Stimulated activated naive B cell treated with anti-CD40 and anti-IgM and Interleukin-4, amounts not matched to agents 10 μg/mL and 1 μg/mL and 100 μg/mL, for 72 hours (primary cell): ENCODE measurements at regions not wholly inside any gene's neighbourhood (a gene's known extent, or its start where the extent isn't known, plus 50 kb on each side); places are given as distances from the start of the nearest gene placed in this dataset.

ENCODE experiments used
- ATAC-seq, 2 donors: fragments of 150-1000 bp; cut with Tn5 transposase; replicated peaks; 2 replicates each; pipeline ENCODE4 v1.10.0; 2021; ENCODE audit warnings: moderate library complexity in 1 of 2
- DNase-seq: peaks from one replicate; pipeline ENCODE4 v3.0.0; 2021
- H3K27ac Mint-ChIP-seq: one replicate; pipeline ENCODE4 v1.8.0; 2022; ENCODE audit warnings: mild to moderate bottlenecking, mixed read lengths
- H3K27me3 Mint-ChIP-seq, 2 donors: one replicate each; pipeline ENCODE4 v1.8.0; 2022; ENCODE audit warnings: mixed read lengths in 2 of 2
- H3K36me3 Mint-ChIP-seq, 2 donors: one replicate each; pipeline ENCODE4 v1.8.0; 2022; ENCODE audit warnings: mixed read lengths in 2 of 2, mild to moderate bottlenecking in 1 of 2
- H3K4me1 Mint-ChIP-seq, 2 donors: one replicate each; pipeline ENCODE4 v1.8.0; 2022; ENCODE audit warnings: mixed read lengths in 2 of 2, mild to moderate bottlenecking in 1 of 2
- H3K4me3 Mint-ChIP-seq, 2 donors: one replicate each; pipeline ENCODE4 v1.8.0; 2022; ENCODE audit warnings: mild to moderate bottlenecking in 2 of 2, mixed read lengths in 2 of 2, moderate library complexity in 1 of 2
- H3K9me3 Mint-ChIP-seq, 2 donors: one replicate each; pipeline ENCODE4 v1.8.0; 2022; ENCODE audit warnings: mixed read lengths in 2 of 2, mild to moderate bottlenecking in 1 of 2

GRCh38 chr5:89988129-89988810, 421.3 kb downstream of the CETN3 start:
- Mint-ChIP-seq H3K4me1 (no peaks in the 10 kb centered on the region), H3K36me3 (no peaks in the 10 kb centered on the region), H3K9me3 (peaks cover 0 to 7% of the 10 kb centered on the region in 2 donors), H3K27ac (no peak overlapping the region), H3K27me3 (no peaks in the 10 kb centered on the region), H3K4me3 (no peak overlapping the region)
- ATAC-seq = no peak
- no peak for DNase-seq

GRCh38 chr5:89983216-89983615, 426.3 kb downstream of the CETN3 start:
- Mint-ChIP-seq H3K27ac (no peak overlapping the region), H3K4me3 (no peak overlapping the region), H3K9me3 (peaks cover 9 to 12% of the 10 kb centered on the region in 2 donors), H3K4me1 (no peaks in the 10 kb centered on the region), H3K27me3 (no peaks in the 10 kb centered on the region), H3K36me3 (peaks cover 0 to 2% of the 10 kb centered on the region in 2 donors)
- ATAC-seq = peak in 1 of 2 donors; percentile 50
- no peak for DNase-seq

- Mint-ChIP-seq H3K36me3 (peaks cover 0 to 2% of the 10 kb centered on the region in 2 donors), H3K4me1 (no peaks in the 10 kb centered on the region), H3K9me3 (peaks cover 9 to 12% of the 10 kb centered on the region in 2 donors), H3K4me3 (no peak overlapping the region), H3K27ac (no peak overlapping the region), H3K27me3 (no peaks in the 10 kb centered on the region)
- DNase-seq = no peak
- ATAC-seq = no peak
Observed at GRCh38 chr5:89981878-89982773, 427.4 kb downstream of the CETN3 start.

- ATAC-seq = no peak
- H3K4me1 Mint-ChIP-seq = no peaks in the 10 kb centered on the region
Observed at GRCh38 chr5:89981021-89981420, 428.5 kb downstream of the CETN3 start.

GRCh38 chr5:89973516-89973915, 436.0 kb downstream of the CETN3 start:
- H3K4me1 Mint-ChIP-seq = peaks cover 0 to 1% of the 10 kb centered on the region in 2 donors
- DNase-seq (no peak), ATAC-seq (no peak)
- H3K9me3 Mint-ChIP-seq = peaks cover under 1% of the 10 kb centered on the region in 2 donors
- no peaks in the 10 kb centered on the region for H3K27me3 Mint-ChIP-seq
- no peak overlapping the region for H3K27ac Mint-ChIP-seq
- H3K36me3 Mint-ChIP-seq = no peaks in the 10 kb centered on the region
- no peak overlapping the region for H3K4me3 Mint-ChIP-seq

More at GRCh38 chr5:89981021-89981420, 428.5 kb downstream of the CETN3 start:
- H3K36me3 Mint-ChIP-seq = peaks cover 0 to 2% of the 10 kb centered on the region in 2 donors
- H3K27me3 Mint-ChIP-seq = no peaks in the 10 kb centered on the region
- H3K4me3 Mint-ChIP-seq = no peak overlapping the region
- peaks cover 9 to 12% of the 10 kb centered on the region in 2 donors for H3K9me3 Mint-ChIP-seq
- H3K27ac Mint-ChIP-seq = no peak overlapping the region
- DNase-seq = no peak

GRCh38 chr5:89972901-89973300, 436.7 kb downstream of the CETN3 start:
- Mint-ChIP-seq H3K27ac (no peak overlapping the region), H3K4me3 (no peak overlapping the region), H3K9me3 (no peaks in the 10 kb centered on the region), H3K27me3 (no peaks in the 10 kb centered on the region), H3K4me1 (peaks cover 0 to 1% of the 10 kb centered on the region in 2 donors), H3K36me3 (no peaks in the 10 kb centered on the region)
- DNase-seq (no peak), ATAC-seq (no peak)

- no peak overlapping the region for H3K4me3 Mint-ChIP-seq
- no peaks in the 10 kb centered on the region for H3K27me3 Mint-ChIP-seq
- H3K4me1 Mint-ChIP-seq = peaks cover 0 to 5% of the 10 kb centered on the region in 2 donors
- DNase-seq (no peak), ATAC-seq (no peak)
- no peak overlapping the region for H3K27ac Mint-ChIP-seq
- H3K36me3 Mint-ChIP-seq = no peaks in the 10 kb centered on the region
- no peaks in the 10 kb centered on the region for H3K9me3 Mint-ChIP-seq
Observed at GRCh38 chr5:89968958-89969381, 440.6 kb downstream of the CETN3 start.

- no peak overlapping the region for H3K27ac Mint-ChIP-seq
- DNase-seq (no peak), ATAC-seq (peak in 1 of 2 donors; percentile 44)
- H3K4me1 Mint-ChIP-seq = peaks cover 0 to 5% of the 10 kb centered on the region in 2 donors
- no peak overlapping the region for H3K4me3 Mint-ChIP-seq
- no peaks in the 10 kb centered on the region for H3K9me3 Mint-ChIP-seq
- H3K27me3 Mint-ChIP-seq = no peaks in the 10 kb centered on the region
- no peaks in the 10 kb centered on the region for H3K36me3 Mint-ChIP-seq
Observed at GRCh38 chr5:89967771-89968444, 441.6 kb downstream of the CETN3 start.

GRCh38 chr5:89956838-89957237, 452.7 kb downstream of the CETN3 start:
- no peaks in the 10 kb centered on the region for H3K36me3 Mint-ChIP-seq
- H3K27ac Mint-ChIP-seq = no peak overlapping the region
- ATAC-seq = no peak
- peaks cover 0 to 2% of the 10 kb centered on the region in 2 donors for H3K9me3 Mint-ChIP-seq
- H3K27me3 Mint-ChIP-seq = peaks cover 0 to 8% of the 10 kb centered on the region in 2 donors
- H3K4me1 Mint-ChIP-seq = no peaks in the 10 kb centered on the region
- DNase-seq = no peak
- no peak overlapping the region for H3K4me3 Mint-ChIP-seq

- ATAC-seq (no peak), DNase-seq (no peak)
- no peaks in the 10 kb centered on the region for H3K36me3 Mint-ChIP-seq
- H3K27me3 Mint-ChIP-seq = peaks cover 0 to 8% of the 10 kb centered on the region in 2 donors
- no peaks in the 10 kb centered on the region for H3K4me1 Mint-ChIP-seq
- H3K9me3 Mint-ChIP-seq = no peaks in the 10 kb centered on the region
- H3K27ac Mint-ChIP-seq = no peak overlapping the region
- no peak overlapping the region for H3K4me3 Mint-ChIP-seq
Observed at GRCh38 chr5:89954916-89955315, 454.6 kb downstream of the CETN3 start.

GRCh38 chr5:89951876-89952275, 457.7 kb downstream of the CETN3 start:
- peaks cover 4 to 17% of the 10 kb centered on the region in 2 donors for H3K4me1 Mint-ChIP-seq
- peaks cover 0 to 8% of the 10 kb centered on the region in 2 donors for H3K27me3 Mint-ChIP-seq
- H3K36me3 Mint-ChIP-seq = peaks cover 0 to 2% of the 10 kb centered on the region in 2 donors
- no peak for DNase-seq
- ATAC-seq = no peak
- peaks cover 0 to 5% of the 10 kb centered on the region in 2 donors for H3K9me3 Mint-ChIP-seq
- H3K4me3 Mint-ChIP-seq = no peak overlapping the region
- no peak overlapping the region for H3K27ac Mint-ChIP-seq

- ATAC-seq (no peak), DNase-seq (no peak)
- Mint-ChIP-seq H3K4me1 (peaks cover 4 to 17% of the 10 kb centered on the region in 2 donors), H3K36me3 (peaks cover 0 to 2% of the 10 kb centered on the region in 2 donors), H3K9me3 (peaks cover 0 to 5% of the 10 kb centered on the region in 2 donors), H3K4me3 (no peak overlapping the region), H3K27ac (no peak overlapping the region), H3K27me3 (peaks cover 0 to 8% of the 10 kb centered on the region in 2 donors)
Observed at GRCh38 chr5:89950234-89950633, 459.3 kb downstream of the CETN3 start.

- Mint-ChIP-seq H3K27me3 (peaks cover 0 to 8% of the 10 kb centered on the region in 2 donors), H3K4me1 (peaks cover 4 to 17% of the 10 kb centered on the region in 2 donors), H3K4me3 (no peak overlapping the region), H3K9me3 (peaks cover 0 to 5% of the 10 kb centered on the region in 2 donors), H3K36me3 (peaks cover 0 to 2% of the 10 kb centered on the region in 2 donors), H3K27ac (peak overlapping the region; percentile 9)
- ATAC-seq (peak; percentile 91 to 95), DNase-seq (no peak)
Observed at GRCh38 chr5:89948977-89949376, 460.6 kb downstream of the CETN3 start.

GRCh38 chr5:89946916-89947315, 462.6 kb downstream of the CETN3 start:
- Mint-ChIP-seq H3K36me3 (peaks cover 0 to 2% of the 10 kb centered on the region in 2 donors), H3K4me3 (no peak overlapping the region), H3K9me3 (peaks cover 0 to 5% of the 10 kb centered on the region in 2 donors), H3K4me1 (peaks cover 4 to 17% of the 10 kb centered on the region in 2 donors), H3K27me3 (no peaks in the 10 kb centered on the region), H3K27ac (no peak overlapping the region)
- no peak for DNase-seq
- ATAC-seq = no peak
